HEK293T (cell line): ENCODE measurements at regions not wholly inside any gene's neighbourhood (a gene's known extent, or its start where the extent isn't known, plus 50 kb on each side); places are given as distances from the start of the nearest gene placed in this dataset.

ENCODE experiments used
- ARNT ChIP-seq: fragments of 450-650 bp; IDR thresholded peaks from 2 replicates; pipeline ENCODE4 v1.6.1; 2017; ENCODE audit warnings: mild to moderate bottlenecking
- BHLHE40 ChIP-seq: fragments of 450-650 bp; IDR thresholded peaks from 2 replicates; pipeline ENCODE4 v1.6.1; 2016; ENCODE audit warnings: mild to moderate bottlenecking, moderate library complexity, borderline replicate concordance
- ELF4 ChIP-seq: fragments of 450-650 bp; IDR thresholded peaks from 2 replicates; pipeline ENCODE4 v1.6.1; 2017; ENCODE audit warnings: antibody characterized with exemption
- FOXM1 ChIP-seq: fragments of 450-650 bp; IDR thresholded peaks from 2 replicates; pipeline ENCODE4 v1.6.1; 2017; ENCODE audit warnings: mild to moderate bottlenecking, borderline replicate concordance
- HDGF ChIP-seq: fragments of 450-650 bp; IDR thresholded peaks from 2 replicates; pipeline ENCODE4 v1.6.1; 2017; ENCODE audit warnings: antibody characterized with exemption, borderline replicate concordance
- L3MBTL2 ChIP-seq: fragments of 450-650 bp; conservative IDR thresholded peaks from 2 replicates; pipeline ENCODE4 v1.6.1; 2016; ENCODE audit warnings: mild to moderate bottlenecking
- LEF1 ChIP-seq: fragments of 450-650 bp; IDR thresholded peaks from 2 replicates; pipeline ENCODE4 v1.6.1; 2017; ENCODE audit warnings: mild to moderate bottlenecking, borderline replicate concordance
- NFRKB ChIP-seq: fragments of 450-650 bp; IDR thresholded peaks from 2 replicates; pipeline ENCODE4 v1.6.1; 2016; ENCODE audit warnings: mild to moderate bottlenecking, moderate library complexity
- SP1 ChIP-seq: fragments of 450-650 bp; IDR thresholded peaks from 2 replicates; pipeline ENCODE4 v1.6.1; 2017
- ZNF384 ChIP-seq: fragments of 450-650 bp; IDR thresholded peaks from 2 replicates; pipeline ENCODE4 v1.6.1; 2016
- TF ChIP-seq, protein P1 (sequence below): fragments of 450-650 bp; IDR thresholded peaks from 2 replicates; pipeline ENCODE4 v1.6.1; 2016

DNA sequence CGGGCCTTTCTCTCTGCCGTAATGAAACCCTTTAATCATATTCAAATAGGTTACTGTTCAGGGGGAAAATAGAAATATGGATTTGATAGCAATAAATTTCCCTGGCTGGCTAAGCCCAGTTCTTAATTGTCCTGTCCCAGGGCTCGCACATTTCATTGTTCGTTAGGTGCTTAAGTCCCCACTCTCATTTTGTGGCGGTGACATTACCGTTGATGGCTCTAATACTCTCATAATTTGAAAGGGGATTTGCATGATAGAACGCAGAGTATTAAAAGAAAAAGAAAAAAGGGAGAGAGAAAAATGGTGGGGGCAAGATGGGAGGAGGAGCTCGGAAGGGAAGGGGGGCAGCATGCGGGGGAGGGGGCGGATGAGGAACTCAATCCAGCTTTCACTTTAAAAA lies 79.1 kb upstream of the FOXP4 start:
- TF ChIP-seq, protein P1, sequence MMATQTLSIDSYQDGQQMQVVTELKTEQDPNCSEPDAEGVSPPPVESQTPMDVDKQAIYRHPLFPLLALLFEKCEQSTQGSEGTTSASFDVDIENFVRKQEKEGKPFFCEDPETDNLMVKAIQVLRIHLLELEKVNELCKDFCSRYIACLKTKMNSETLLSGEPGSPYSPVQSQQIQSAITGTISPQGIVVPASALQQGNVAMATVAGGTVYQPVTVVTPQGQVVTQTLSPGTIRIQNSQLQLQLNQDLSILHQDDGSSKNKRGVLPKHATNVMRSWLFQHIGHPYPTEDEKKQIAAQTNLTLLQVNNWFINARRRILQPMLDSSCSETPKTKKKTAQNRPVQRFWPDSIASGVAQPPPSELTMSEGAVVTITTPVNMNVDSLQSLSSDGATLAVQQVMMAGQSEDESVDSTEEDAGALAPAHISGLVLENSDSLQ: no peak
- TF ChIP-seq SP1 (no peak), FOXM1 (no peak), NFRKB (no peak), ARNT (no peak), ZNF384 (no peak), BHLHE40 (no peak), LEF1 (no peak), ELF4 (no peak), L3MBTL2 (no peak), HDGF (no peak)
